Stomach (tissue), 8 donors: ENCODE measurements at regions not wholly inside any gene's neighbourhood (a gene's known extent, or its start where the extent isn't known, plus 50 kb on each side); places are given as distances from the start of the nearest gene placed in this dataset.

Experiments used
- DNase-seq, 2 donors: peaks; one replicate each; pipeline versions ENCODE4 v3.0.0 to v3.0.0-alpha.2; 2013 to 2019
- H3K27ac ChIP-seq, 5 donors: fragments of 200-600 bp in 4 of 5; sonication (generic) in 4 of 5; one replicate each; pipeline ENCODE4 v1.5.1; 2013 to 2019; ENCODE audit warnings: mild to moderate bottlenecking in 1 of 5, moderate library complexity in 1 of 5
- H3K27me3 ChIP-seq, 3 donors: fragments of 200-600 bp; sonication (generic); one replicate each; pipeline ENCODE4 v1.5.1; 2017 to 2019; ENCODE audit warnings: mixed run types in 1 of 3
- H3K36me3 ChIP-seq, 4 donors: fragments of 200-600 bp; sonication (generic); 1 replicate in 3 of 4; 2 replicates in 1 of 4; pipeline ENCODE4 v1.5.1; 2016 to 2019
- H3K4me1 ChIP-seq, 4 donors: fragments of 200-600 bp; sonication (generic); one replicate each; pipeline ENCODE4 v1.5.1; 2016 to 2019
- H3K4me3 ChIP-seq, 4 donors: fragments of 200-600 bp; sonication (generic) in 3 of 4; one replicate each; pipeline ENCODE4 v1.5.1; 2016 to 2019; ENCODE audit warnings: mild to moderate bottlenecking in 1 of 4
- H3K9me3 ChIP-seq, 4 donors: fragments of 200-600 bp; sonication (generic); one replicate each; pipeline ENCODE4 v1.5.1; 2016 to 2019
- CTCF ChIP-seq, 7 experiments: fragments of 450-650 bp in 4 of 7; fragments of 200-600 bp in 3 of 7; sonication (generic) in 3 of 7; IDR thresholded peaks; one replicate each; pipeline ENCODE4 v1.5.1; 2016 to 2019; ENCODE audit warnings: antibody characterized with exemption in 7 of 7, control low read depth in 2 of 7, mild to moderate bottlenecking in 1 of 7
- EP300 ChIP-seq: sonication (generic); formaldehyde crosslinking; IDR thresholded peaks from one replicate; pipeline ENCODE4 v1.6.1; 2017; ENCODE audit warnings: antibody characterized with exemption
- POLR2A ChIP-seq, 4 donors: fragments of 450-650 bp; IDR thresholded peaks; one replicate each; pipeline ENCODE4 v1.6.1; 2016; ENCODE audit warnings: antibody characterized with exemption in 4 of 4, control low read depth in 2 of 4, mild to moderate bottlenecking in 1 of 4, moderate library complexity in 1 of 4
- POLR2AphosphoS5 ChIP-seq, 3 donors: sonication (generic); formaldehyde crosslinking; IDR thresholded peaks; one replicate each; pipeline ENCODE4 v1.6.1; 2016; ENCODE audit warnings: antibody characterized with exemption in 3 of 3
- WGBS, 5 donors: extraction: QIAGEN DNeasy Blood & Tissue Kit in 3 of 5; methylation state at CpG; one replicate each; pipeline versions ENCODE4 v1.1.5 to v1.1.7; 2013 to 2018; 5-methylcytosine and 5-hydroxymethylcytosine counted together
- intact Hi-C: fragments of 100-400 bp; cut with DNase I; formaldehyde crosslinking; loops from one replicate; pipeline ENCODE4 v1.15.1; 2023; ENCODE audit warnings: low total_unique reads
- donor health status: healthy with polysubstance abuse.
- donor health status: Bipolar disorder and iron deficiency.
- donor health status: healthy.

- H3K27me3 ChIP-seq, result peaks cover 0 to 6% (median 0%) of the 10 kb centered on the region in 3 donors
- no peaks in the 10 kb centered on the region for H3K9me3 ChIP-seq
- TF ChIP-seq EP300 (no peak), POLR2AphosphoS5 (IDR thresholded peaks at IDR 0.05) (no peak), POLR2A (IDR thresholded peaks at IDR 0.05) (no peak), CTCF (IDR thresholded peaks at IDR 0.05) (no peak)
- DNase-seq, result no peak
- WGBS, 5 donors, result 66 to 86% (median 68%) methylated on average over 2 of the region's 2 CpGs
- H3K4me3 ChIP-seq, result no peak overlapping the region
- no peaks in the 10 kb centered on the region for H3K36me3 ChIP-seq
- H3K27ac ChIP-seq, result no peak overlapping the region
- intact Hi-C loops, result no loop called here
- peaks cover 0 to 9% (median under 1%) of the 10 kb centered on the region in 4 donors for H3K4me1 ChIP-seq
Measured at GRCh38 chr15:98400120-98400519, 248.2 kb upstream of the IGF1R start.

DNA sequence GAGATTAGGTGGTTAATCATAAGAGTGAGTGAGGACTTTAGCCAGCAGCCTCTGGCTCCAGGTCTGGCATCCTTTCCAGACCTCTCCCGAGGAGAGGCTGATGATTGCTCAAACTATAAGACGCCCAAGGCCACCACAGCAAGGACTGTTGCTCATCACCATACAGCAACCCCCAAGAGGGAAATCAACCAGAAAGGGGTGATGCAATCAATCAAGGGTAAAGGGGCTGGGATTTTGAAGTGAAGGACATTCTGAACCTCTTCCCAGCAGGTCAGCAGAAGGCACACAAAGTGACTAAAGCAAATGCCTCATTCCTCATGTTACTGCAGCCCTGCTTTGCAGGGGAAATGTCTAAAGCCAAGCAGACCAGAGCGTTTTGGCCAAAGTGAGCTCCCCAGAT, 247.3 kb upstream of the IGF1R start:
- peaks cover 0 to 14% (median 2%) of the 10 kb centered on the region in 4 donors for H3K4me1 ChIP-seq
- TF ChIP-seq POLR2A (IDR thresholded peaks at IDR 0.05), result no peak
- no peak for TF ChIP-seq EP300
- TF ChIP-seq CTCF (IDR thresholded peaks at IDR 0.05), result no peak
- peak in 2 of 3 donors; percentile 5 to 43 for TF ChIP-seq POLR2AphosphoS5 (IDR thresholded peaks at IDR 0.05)
- H3K36me3 ChIP-seq, result no peaks in the 10 kb centered on the region
- H3K27me3 ChIP-seq, result peaks cover 0 to 6% (median 0%) of the 10 kb centered on the region in 3 donors
- 60 to 76% (median 69%) methylated on average over 3 of the region's 3 CpGs for WGBS, 5 donors
- no peak overlapping the region for H3K27ac ChIP-seq
- intact Hi-C loops, result no loop called here
- H3K4me3 ChIP-seq, result no peak overlapping the region
- no peak for DNase-seq
- no peaks in the 10 kb centered on the region for H3K9me3 ChIP-seq

DNA sequence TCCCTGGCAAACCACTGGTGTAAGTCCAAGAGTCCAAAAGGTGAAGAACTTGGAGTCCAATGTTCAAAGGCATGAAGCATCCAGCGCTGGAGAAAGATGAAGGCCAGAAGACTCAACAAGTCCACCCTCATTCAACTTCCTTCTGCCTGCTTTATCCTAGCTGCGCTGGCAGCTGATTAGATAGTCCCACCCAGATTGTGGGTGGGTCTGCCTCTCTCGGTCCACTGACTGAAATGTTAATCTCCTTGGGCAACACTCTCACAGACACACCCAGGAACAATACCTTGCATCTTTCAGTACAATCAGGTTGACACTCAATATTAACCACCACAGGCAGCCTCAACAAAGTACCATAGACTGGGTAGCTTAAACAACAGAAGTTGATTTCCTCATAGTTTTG, 245.9 kb upstream of the IGF1R start:
- no peak for DNase-seq
- H3K27ac ChIP-seq, result no peak overlapping the region
- peaks cover 0 to 6% (median 0%) of the 10 kb centered on the region in 3 donors for H3K27me3 ChIP-seq
- WGBS, 5 donors, result 49 to 68% (median 56%) methylated on average over 3 of the region's 3 CpGs
- H3K36me3 ChIP-seq, result no peaks in the 10 kb centered on the region
- TF ChIP-seq POLR2AphosphoS5 (IDR thresholded peaks at IDR 0.05) (no peak), EP300 (no peak), POLR2A (IDR thresholded peaks at IDR 0.05) (no peak), CTCF (IDR thresholded peaks at IDR 0.05) (no peak)
- intact Hi-C loops, result no loop called here
- no peak overlapping the region for H3K4me3 ChIP-seq
- peaks cover 0 to 14% (median 2%) of the 10 kb centered on the region in 4 donors for H3K4me1 ChIP-seq
- no peaks in the 10 kb centered on the region for H3K9me3 ChIP-seq

DNA sequence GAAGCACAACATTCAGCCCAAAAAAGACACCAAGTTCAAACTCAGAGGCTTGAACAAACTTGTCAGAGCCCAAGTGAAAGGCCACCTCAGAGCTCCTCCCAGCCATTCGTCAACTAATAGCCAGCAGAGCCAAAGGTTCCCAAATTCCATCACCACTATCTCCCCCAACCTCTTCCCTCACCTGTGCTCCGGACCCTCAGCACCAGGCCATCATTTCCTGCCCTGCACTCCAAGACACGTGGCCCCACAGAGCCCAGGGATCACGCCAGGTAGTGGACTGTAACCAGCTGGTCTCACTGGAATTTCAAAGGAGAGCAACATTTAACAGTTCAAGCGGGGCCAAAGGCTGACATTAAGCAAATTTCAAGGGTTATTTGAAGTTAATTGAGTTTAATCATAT, 245.2 kb upstream of the IGF1R start:
- H3K36me3 ChIP-seq, result no peaks in the 10 kb centered on the region

More for the DNA sequence above, 245.2 kb upstream of the IGF1R start:
- Histone ChIP-seq H3K4me3 (no peak overlapping the region), H3K27me3 (peaks cover 0 to 6% (median 0%) of the 10 kb centered on the region in 3 donors), H3K4me1 (peaks cover 0 to 14% (median 2%) of the 10 kb centered on the region in 4 donors), H3K27ac (no peak overlapping the region), H3K9me3 (no peaks in the 10 kb centered on the region)
- intact Hi-C loops, result no loop called here
- WGBS, 5 donors, result 75 to 82% (median 78%) methylated on average over 5 of the region's 5 CpGs
- DNase-seq, result no peak
- TF ChIP-seq POLR2A (IDR thresholded peaks at IDR 0.05) (no peak), CTCF (IDR thresholded peaks at IDR 0.05) (no peak), POLR2AphosphoS5 (IDR thresholded peaks at IDR 0.05) (no peak), EP300 (no peak)
